HL-60 (cell line): ENCODE measurements at regions not wholly inside any gene's neighbourhood (a gene's known extent, or its start where the extent isn't known, plus 50 kb on each side); places are given as distances from the start of the nearest gene placed in this dataset.

ENCODE experiments used
- DNase-seq, 2 experiments: peaks; one replicate each; pipeline ENCODE4 v3.0.0-alpha.2; 2010 to 2020; ENCODE audit warnings: low read depth in 1 of 2, low spot score in 1 of 2
- H3K27ac ChIP-seq: fragments of 250-450 bp; sonication (Bioruptor Pico); replicated peaks from 2 replicates; pipeline ENCODE4 v1.5.1; 2020; ENCODE audit warnings: mild to moderate bottlenecking, moderate library complexity
- H3K27me3 ChIP-seq: fragments of 250-450 bp; sonication (Bioruptor Pico); 2 replicates; pipeline ENCODE4 v1.5.1; 2021; ENCODE audit warnings: mild to moderate bottlenecking, moderate library complexity; ENCODE audit not compliant: insufficient read depth, poor library complexity, severe bottlenecking
- H3K4me3 ChIP-seq: replicated peaks from 2 replicates; pipeline ENCODE4 v1.5.1; 2011; ENCODE audit warnings: mild to moderate bottlenecking, control low read depth, low read length; ENCODE audit not compliant: insufficient read depth
- GABPA ChIP-seq: IDR thresholded peaks from 2 replicates; pipeline ENCODE4 v1.6.1; 2012; ENCODE audit warnings: low read depth
- POLR2AphosphoS5 ChIP-seq: IDR thresholded peaks from 2 replicates; pipeline ENCODE4 v1.6.1; 2012; ENCODE audit warnings: low read depth
- REST ChIP-seq: IDR thresholded peaks from 2 replicates; pipeline ENCODE4 v1.6.1; 2012; ENCODE audit warnings: low read depth; ENCODE audit not compliant: insufficient replicate concordance
- SPI1 ChIP-seq: IDR thresholded peaks from 2 replicates; pipeline ENCODE4 v1.6.1; 2012; ENCODE audit warnings: low read depth, mild to moderate bottlenecking, borderline replicate concordance
- TF ChIP-seq, protein P1 (sequence below): IDR thresholded peaks from one replicate; pipeline ENCODE4 v1.5.1; 2011; ENCODE audit warnings: low read length, control low read depth, inconsistent platforms; ENCODE audit not compliant: insufficient read depth

DNA sequence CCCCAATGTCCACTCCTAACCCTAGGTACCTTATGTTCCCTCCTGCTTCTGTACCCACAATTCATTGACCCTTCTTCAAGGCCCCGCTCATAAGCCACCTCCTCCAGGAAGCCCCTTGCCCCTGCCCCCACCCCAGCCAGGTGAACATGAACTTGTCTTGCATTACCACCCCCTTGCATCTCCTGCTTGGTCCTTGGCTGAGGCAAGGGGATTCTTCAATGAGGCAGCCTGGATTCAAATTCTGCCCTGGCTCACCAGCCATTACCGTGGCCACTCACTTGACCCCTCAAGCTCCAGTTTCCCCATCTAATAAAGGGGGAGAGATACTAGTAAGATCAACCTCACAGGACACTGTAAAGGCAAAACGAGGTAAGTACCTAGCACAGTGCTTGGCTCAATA lies 193.1 kb downstream of the DICER1 start:
- DNase-seq, result no peak

GRCh38 chr14:94963051-94963450 lies 193.1 kb upstream of the GSC start:
- DNase-seq, result no peak
- Histone ChIP-seq H3K4me3 (no peak overlapping the region), H3K27ac (no peak overlapping the region), H3K27me3 (peaks cover 5% of the 10 kb centered on the region)
- TF ChIP-seq, protein P1, sequence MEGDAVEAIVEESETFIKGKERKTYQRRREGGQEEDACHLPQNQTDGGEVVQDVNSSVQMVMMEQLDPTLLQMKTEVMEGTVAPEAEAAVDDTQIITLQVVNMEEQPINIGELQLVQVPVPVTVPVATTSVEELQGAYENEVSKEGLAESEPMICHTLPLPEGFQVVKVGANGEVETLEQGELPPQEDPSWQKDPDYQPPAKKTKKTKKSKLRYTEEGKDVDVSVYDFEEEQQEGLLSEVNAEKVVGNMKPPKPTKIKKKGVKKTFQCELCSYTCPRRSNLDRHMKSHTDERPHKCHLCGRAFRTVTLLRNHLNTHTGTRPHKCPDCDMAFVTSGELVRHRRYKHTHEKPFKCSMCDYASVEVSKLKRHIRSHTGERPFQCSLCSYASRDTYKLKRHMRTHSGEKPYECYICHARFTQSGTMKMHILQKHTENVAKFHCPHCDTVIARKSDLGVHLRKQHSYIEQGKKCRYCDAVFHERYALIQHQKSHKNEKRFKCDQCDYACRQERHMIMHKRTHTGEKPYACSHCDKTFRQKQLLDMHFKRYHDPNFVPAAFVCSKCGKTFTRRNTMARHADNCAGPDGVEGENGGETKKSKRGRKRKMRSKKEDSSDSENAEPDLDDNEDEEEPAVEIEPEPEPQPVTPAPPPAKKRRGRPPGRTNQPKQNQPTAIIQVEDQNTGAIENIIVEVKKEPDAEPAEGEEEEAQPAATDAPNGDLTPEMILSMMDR, result no peak
- TF ChIP-seq REST (no peak), SPI1 (no peak), POLR2AphosphoS5 (no peak), GABPA (no peak)

More for the DNA sequence above, 193.1 kb downstream of the DICER1 start:
- Histone ChIP-seq H3K27me3 (peaks cover 3% of the 10 kb centered on the region), H3K4me3 (no peak overlapping the region), H3K27ac (no peak overlapping the region)
- no peak for TF ChIP-seq REST
- TF ChIP-seq POLR2AphosphoS5, result no peak
- TF ChIP-seq, protein P1, result no peak
- no peak for TF ChIP-seq GABPA
- no peak for TF ChIP-seq SPI1

DNA sequence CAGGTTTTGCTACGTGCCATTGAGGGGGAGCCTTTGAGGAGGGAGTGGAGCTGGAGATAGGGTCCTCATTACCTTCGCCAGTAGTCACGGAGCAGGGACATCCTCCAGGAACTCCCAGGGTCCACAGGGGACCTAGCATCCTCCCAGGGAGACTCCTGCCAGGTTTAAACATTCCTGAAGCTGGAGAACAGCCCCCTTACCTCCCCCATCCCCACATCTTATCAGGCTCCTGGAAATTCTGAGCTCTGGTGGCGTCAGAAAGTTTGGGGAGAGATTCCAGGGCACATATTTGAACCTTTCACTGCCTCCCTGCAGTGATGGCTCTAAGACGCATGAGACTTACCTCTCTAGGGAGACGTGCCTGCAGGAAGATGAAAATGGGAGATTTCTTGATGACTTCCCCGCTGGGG lies 192.3 kb upstream of the GSC start:
- DNase-seq, result no peak
- Histone ChIP-seq H3K27ac (no peak overlapping the region), H3K4me3 (no peak overlapping the region), H3K27me3 (peaks cover 7% of the 10 kb centered on the region)
- TF ChIP-seq REST (no peak), GABPA (no peak), POLR2AphosphoS5 (no peak), SPI1 (no peak)
- TF ChIP-seq, protein P1, result no peak
